Neural progenitor cell (in vitro differentiated cells): ENCODE measurements at regions not wholly inside any gene's neighbourhood (a gene's known extent, or its start where the extent isn't known, plus 50 kb on each side); places are given as distances from the start of the nearest gene placed in this dataset.

Source experiments
- DNase-seq: peaks from one replicate; pipeline ENCODE4 v3.0.0-alpha.2; 2016; ENCODE audit warnings: low spot score
- H2AFZ ChIP-seq: fragments of 200-600 bp; sonication (generic); replicated peaks from 2 replicates; pipeline ENCODE4 v1.6.1; 2016; ENCODE audit warnings: antibody characterized with exemption
- H3F3A ChIP-seq: fragments of 200-600 bp; sonication (generic); 2 replicates; pipeline ENCODE4 v1.6.1; 2016; ENCODE audit warnings: antibody characterized with exemption, low read depth
- H3K27ac ChIP-seq: fragments of 200-600 bp; sonication (generic); 2 replicates; pipeline ENCODE4 v1.5.1; 2016; ENCODE audit warnings: mild to moderate bottlenecking
- H3K27me3 ChIP-seq: fragments of 200-600 bp; sonication (generic); 2 replicates; pipeline ENCODE4 v1.6.1; 2016; ENCODE audit warnings: mild to moderate bottlenecking, moderate library complexity
- H3K36me3 ChIP-seq: fragments of 200-600 bp; sonication (generic); 2 replicates; pipeline ENCODE4 v1.5.1; 2016
- H3K4me1 ChIP-seq: fragments of 200-600 bp; sonication (generic); 2 replicates; pipeline ENCODE4 v1.6.1; 2016; ENCODE audit warnings: mixed run types
- H3K4me2 ChIP-seq: fragments of 200-600 bp; sonication (generic); 2 replicates; pipeline ENCODE4 v1.6.1; 2016
- H3K4me3 ChIP-seq: fragments of 200-600 bp; sonication (generic); 2 replicates; pipeline ENCODE4 v1.5.1; 2016
- H3K79me2 ChIP-seq: fragments of 200-600 bp; sonication (generic); 2 replicates; pipeline ENCODE4 v1.6.1; 2016; ENCODE audit warnings: low read depth
- H3K9ac ChIP-seq: fragments of 200-600 bp; sonication (generic); 2 replicates; pipeline ENCODE4 v1.6.1; 2016
- H3K9me3 ChIP-seq: fragments of 200-600 bp; sonication (generic); 2 replicates; pipeline ENCODE4 v1.5.1; 2016; ENCODE audit warnings: low read depth
- H4K20me1 ChIP-seq: fragments of 200-600 bp; sonication (generic); 2 replicates; pipeline ENCODE4 v1.6.1; 2016; ENCODE audit warnings: low read depth
- H3K27ac Mint-ChIP-seq: 3 replicates; pipeline ENCODE4 v1.8.0; 2021; ENCODE audit warnings: mixed read lengths
- H3K27me3 Mint-ChIP-seq: 2 replicates; pipeline ENCODE4 v1.8.0; 2022; ENCODE audit warnings: low read depth, mild to moderate bottlenecking, inconsistent platforms, moderate library complexity, mixed read lengths; ENCODE audit not compliant: insufficient read depth
- H3K36me3 Mint-ChIP-seq: 3 replicates; pipeline ENCODE4 v1.8.0; 2021; ENCODE audit warnings: mixed read lengths
- H3K4me1 Mint-ChIP-seq: 3 replicates; pipeline ENCODE4 v1.8.0; 2021; ENCODE audit warnings: mixed read lengths
- H3K4me3 Mint-ChIP-seq: 3 replicates; pipeline ENCODE4 v1.8.0; 2021; ENCODE audit warnings: mild to moderate bottlenecking, moderate library complexity, mixed read lengths
- H3K9me3 Mint-ChIP-seq: 3 replicates; pipeline ENCODE4 v1.8.0; 2020; ENCODE audit warnings: mixed read lengths
- CTCF ChIP-seq: fragments of 200-600 bp; sonication (generic); IDR thresholded peaks from 2 replicates; pipeline ENCODE4 v1.5.1; 2017; ENCODE audit warnings: antibody characterized with exemption, mild to moderate bottlenecking
- EZH2 ChIP-seq: fragments of 200-600 bp; sonication (generic); IDR thresholded peaks from 2 replicates; pipeline ENCODE4 v1.6.1; 2017; ENCODE audit warnings: antibody characterized with exemption, mild to moderate bottlenecking, moderate library complexity
- EZH2phosphoT487 ChIP-seq: fragments of 200-600 bp; sonication (generic); IDR thresholded peaks from 2 replicates; pipeline ENCODE4 v1.6.1; 2017; ENCODE audit warnings: antibody characterized with exemption

- H3K79me2 ChIP-seq: no peaks in the 10 kb centered on the region
- TF ChIP-seq CTCF: no peak
- no peak for TF ChIP-seq EZH2
- no peak for TF ChIP-seq EZH2phosphoT487
- DNase-seq: no peak
- Mint-ChIP-seq H3K4me1 (peaks cover 27% of the 10 kb centered on the region), H3K27ac (no peak overlapping the region), H3K4me3 (no peak overlapping the region), H3K36me3 (peaks cover 2% of the 10 kb centered on the region), H3K27me3 (peaks cover 9% of the 10 kb centered on the region), H3K9me3 (peaks cover 8% of the 10 kb centered on the region)
- no peak overlapping the region for H3K27ac ChIP-seq
- no peaks in the 10 kb centered on the region for H4K20me1 ChIP-seq
- H3K9me3 ChIP-seq: no peaks in the 10 kb centered on the region
- H3K4me3 ChIP-seq: no peak overlapping the region
- H3K4me1 ChIP-seq: no peaks in the 10 kb centered on the region
- H3K27me3 ChIP-seq: no peaks in the 10 kb centered on the region
- H3K4me2 ChIP-seq: no peak overlapping the region
- H3K9ac ChIP-seq: no peak overlapping the region
- H2AFZ ChIP-seq: no peak overlapping the region
- peaks cover 3% of the 10 kb centered on the region for H3F3A ChIP-seq
- no peaks in the 10 kb centered on the region for H3K36me3 ChIP-seq
Observed at GRCh38 chr4:128513664-128514484, 226.3 kb upstream of the PGRMC2 start.

DNA sequence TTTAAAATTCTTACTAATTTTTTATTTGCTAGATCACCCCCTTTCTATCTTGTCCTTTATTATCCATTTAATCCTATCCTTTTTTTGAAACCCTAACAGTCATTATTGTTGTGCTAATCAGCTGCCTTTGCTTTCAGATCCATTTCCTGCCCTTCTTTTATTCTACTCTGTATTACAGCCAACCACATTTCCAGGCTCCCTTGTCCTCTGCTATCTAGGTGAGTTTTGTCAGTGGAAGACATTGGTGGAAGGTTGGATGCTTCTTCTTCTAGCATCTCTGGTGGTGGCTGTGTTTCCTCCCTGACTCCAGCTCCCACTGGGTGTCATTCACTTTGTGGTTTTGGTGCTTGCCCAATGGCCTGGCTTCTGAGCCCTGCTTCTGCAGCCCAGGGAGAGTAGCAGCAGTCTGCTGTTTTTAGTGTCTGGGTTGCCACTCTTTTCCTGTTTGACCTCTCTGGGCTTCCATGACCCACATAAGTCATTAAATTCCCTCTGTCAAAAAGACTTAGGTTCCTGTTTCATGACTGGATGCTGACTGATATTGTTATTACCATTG lies 225.2 kb upstream of the PGRMC2 start:
- H3K9me3 Mint-ChIP-seq: peaks cover 8% of the 10 kb centered on the region
- Histone ChIP-seq H3K4me1 (no peaks in the 10 kb centered on the region), H3K9ac (no peak overlapping the region), H3K79me2 (no peaks in the 10 kb centered on the region), H3K4me3 (no peak overlapping the region), H4K20me1 (no peaks in the 10 kb centered on the region), H3K27ac (no peak overlapping the region), H3K36me3 (no peaks in the 10 kb centered on the region), H3F3A (no peaks in the 10 kb centered on the region), H2AFZ (no peak overlapping the region), H3K9me3 (no peaks in the 10 kb centered on the region), H3K27me3 (no peaks in the 10 kb centered on the region), H3K4me2 (no peak overlapping the region)
- peaks cover 7% of the 10 kb centered on the region for H3K27me3 Mint-ChIP-seq
- peak overlapping the region; percentile 65 for H3K27ac Mint-ChIP-seq
- TF ChIP-seq CTCF: no peak
- TF ChIP-seq EZH2: no peak
- TF ChIP-seq EZH2phosphoT487: no peak
- no peaks in the 10 kb centered on the region for H3K36me3 Mint-ChIP-seq
- no peak for DNase-seq
- H3K4me1 Mint-ChIP-seq: peaks cover 18% of the 10 kb centered on the region
- no peak overlapping the region for H3K4me3 Mint-ChIP-seq

DNA sequence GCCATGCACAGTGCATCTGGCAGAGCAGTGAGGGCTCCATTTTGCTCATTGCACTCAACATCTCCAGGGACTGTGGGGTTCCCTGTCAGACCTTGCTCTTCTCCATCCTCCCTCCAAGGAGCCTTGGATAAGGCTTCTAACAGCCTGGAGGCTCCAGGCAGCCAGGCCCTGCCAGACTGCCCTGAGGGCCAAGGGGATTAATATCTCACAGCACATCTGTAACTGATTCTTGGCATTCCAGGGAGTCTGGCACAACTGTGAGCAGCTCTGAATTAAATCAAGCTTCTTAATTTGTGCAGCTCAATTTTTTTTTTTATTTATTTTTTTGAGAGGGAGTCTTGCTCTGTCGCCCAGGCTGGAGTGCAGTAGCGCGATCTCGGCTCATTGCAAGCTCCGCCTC lies 224.5 kb upstream of the PGRMC2 start:
- no peak overlapping the region for H3K27ac ChIP-seq
- H3K4me3 ChIP-seq: no peak overlapping the region
- no peaks in the 10 kb centered on the region for H3F3A ChIP-seq
- no peak overlapping the region for H3K4me2 ChIP-seq
- Mint-ChIP-seq H3K27ac (no peak overlapping the region), H3K9me3 (peaks cover 8% of the 10 kb centered on the region), H3K36me3 (no peaks in the 10 kb centered on the region), H3K4me1 (peaks cover 11% of the 10 kb centered on the region), H3K4me3 (no peak overlapping the region), H3K27me3 (peaks cover 7% of the 10 kb centered on the region)
- TF ChIP-seq EZH2phosphoT487 (no peak), EZH2 (no peak), CTCF (no peak)
- no peaks in the 10 kb centered on the region for H3K27me3 ChIP-seq
- no peaks in the 10 kb centered on the region for H4K20me1 ChIP-seq
- H2AFZ ChIP-seq: no peak overlapping the region
- no peaks in the 10 kb centered on the region for H3K36me3 ChIP-seq
- no peaks in the 10 kb centered on the region for H3K9me3 ChIP-seq
- H3K79me2 ChIP-seq: no peaks in the 10 kb centered on the region
- no peak overlapping the region for H3K9ac ChIP-seq
- no peak for DNase-seq
- H3K4me1 ChIP-seq: no peaks in the 10 kb centered on the region
